Vagina (tissue), 2 donors: ENCODE measurements at regions not wholly inside any gene's neighbourhood (a gene's known extent, or its start where the extent isn't known, plus 50 kb on each side); places are given as distances from the start of the nearest gene placed in this dataset.
A peak's percentile ranks its signal among the peaks of the same experiment; 100 is the strongest.
"Not testable (repeated sequence)": the region's sequence is repeated elsewhere in the genome, so short reads cannot be mapped to it uniquely, and the experiment has no call there.

Source experiments
- DNase-seq, 2 donors: peaks; one replicate each; pipeline ENCODE4 v3.0.0-alpha.2; 2017; ENCODE audit errors: extremely low spot score in 2 of 2
- H3K27ac ChIP-seq: fragments of 200-600 bp; sonication (generic); one replicate; pipeline ENCODE4 v1.5.1; 2019
- H3K27me3 ChIP-seq: fragments of 200-600 bp; sonication (generic); one replicate; pipeline ENCODE4 v1.5.1; 2019
- H3K36me3 ChIP-seq, 2 donors: fragments of 200-600 bp; sonication (generic); one replicate each; pipeline ENCODE4 v1.5.1; 2017 to 2019
- H3K4me1 ChIP-seq: fragments of 200-600 bp; sonication (generic); one replicate; pipeline ENCODE4 v1.5.1; 2019
- H3K4me3 ChIP-seq, 2 donors: fragments of 200-600 bp; sonication (generic); 1 replicate in 1 of 2; 2 replicates in 1 of 2; pipeline ENCODE4 v1.5.1; 2016 to 2019
- H3K9me3 ChIP-seq: fragments of 200-600 bp; sonication (generic); one replicate; pipeline ENCODE4 v1.5.1; 2019
- CTCF ChIP-seq, 3 experiments: fragments of 450-650 bp in 2 of 3; fragments of 200-600 bp in 1 of 3; sonication (generic) in 1 of 3; IDR thresholded peaks; one replicate each; pipeline ENCODE4 v1.5.1; 2017 to 2019; ENCODE audit warnings: antibody characterized with exemption in 3 of 3, mild to moderate bottlenecking in 2 of 3, moderate library complexity in 2 of 3
- POLR2A ChIP-seq, 2 donors: fragments of 450-650 bp; IDR thresholded peaks; one replicate each; pipeline ENCODE4 v1.6.1; 2017; ENCODE audit warnings: antibody characterized with exemption in 2 of 2, mild to moderate bottlenecking in 2 of 2, moderate library complexity in 2 of 2
- POLR2AphosphoS5 ChIP-seq, 2 donors: sonication (generic); formaldehyde crosslinking; IDR thresholded peaks; one replicate each; pipeline ENCODE4 v1.9.0; 2017; ENCODE audit warnings: antibody characterized with exemption in 2 of 2, mild to moderate bottlenecking in 2 of 2, low read depth in 1 of 2; ENCODE audit not compliant: insufficient read depth in 1 of 2
- intact Hi-C: fragments of 100-400 bp; cut with DNase I; formaldehyde crosslinking; loops from one replicate; pipeline ENCODE4 v1.15.1; 2023

- H3K4me1 ChIP-seq, result no peaks in the 10 kb centered on the region
- intact Hi-C loops, result no loop called here
- H3K4me3 ChIP-seq, result no peak overlapping the region
- H3K27me3 ChIP-seq, result no peaks in the 10 kb centered on the region
- no peak overlapping the region for H3K27ac ChIP-seq
- no peaks in the 10 kb centered on the region for H3K36me3 ChIP-seq
- no peak for DNase-seq
- TF ChIP-seq POLR2AphosphoS5 (IDR thresholded peaks at IDR 0.05; ENCODE audit: insufficient read depth in 1 of 2, low read depth in 1 of 2) (no peak), CTCF (IDR thresholded peaks at IDR 0.05) (no peak), POLR2A (IDR thresholded peaks at IDR 0.05) (no peak)
- no peaks in the 10 kb centered on the region for H3K9me3 ChIP-seq
These were observed 86.1 kb upstream of the PNPT1 start for GRCh38 chr2:55779459-55780421.

DNA sequence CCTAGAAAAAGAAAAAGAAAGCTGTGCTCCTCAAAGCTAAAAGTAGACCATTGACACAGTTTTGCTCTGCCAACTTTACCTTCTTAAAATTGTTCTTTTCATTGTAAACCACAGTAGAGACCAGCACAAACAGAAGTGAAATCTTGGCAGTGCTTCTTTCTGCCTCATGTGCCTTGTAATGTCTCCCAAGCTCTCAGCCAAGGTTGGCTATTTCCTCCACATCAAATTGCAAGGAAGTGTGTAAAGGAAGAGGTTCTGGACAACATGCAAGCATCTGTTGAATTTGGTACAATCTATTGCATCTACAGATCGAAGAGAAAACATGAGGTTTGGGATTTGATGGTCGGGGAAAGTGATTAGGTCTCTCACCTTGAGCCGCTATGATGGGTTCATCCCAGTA lies 83.3 kb upstream of the PNPT1 start:
- H3K36me3 ChIP-seq, result no peaks in the 10 kb centered on the region
- no peak for DNase-seq
- H3K9me3 ChIP-seq, result no peaks in the 10 kb centered on the region
- intact Hi-C loops, result no loop called here
- H3K4me1 ChIP-seq, result no peaks in the 10 kb centered on the region
- TF ChIP-seq POLR2AphosphoS5 (IDR thresholded peaks at IDR 0.05; ENCODE audit: insufficient read depth in 1 of 2, low read depth in 1 of 2) (no peak), POLR2A (IDR thresholded peaks at IDR 0.05) (no peak), CTCF (IDR thresholded peaks at IDR 0.05) (no peak)
- H3K27me3 ChIP-seq, result no peaks in the 10 kb centered on the region
- no peak overlapping the region for H3K4me3 ChIP-seq
- H3K27ac ChIP-seq, result no peak overlapping the region

DNA sequence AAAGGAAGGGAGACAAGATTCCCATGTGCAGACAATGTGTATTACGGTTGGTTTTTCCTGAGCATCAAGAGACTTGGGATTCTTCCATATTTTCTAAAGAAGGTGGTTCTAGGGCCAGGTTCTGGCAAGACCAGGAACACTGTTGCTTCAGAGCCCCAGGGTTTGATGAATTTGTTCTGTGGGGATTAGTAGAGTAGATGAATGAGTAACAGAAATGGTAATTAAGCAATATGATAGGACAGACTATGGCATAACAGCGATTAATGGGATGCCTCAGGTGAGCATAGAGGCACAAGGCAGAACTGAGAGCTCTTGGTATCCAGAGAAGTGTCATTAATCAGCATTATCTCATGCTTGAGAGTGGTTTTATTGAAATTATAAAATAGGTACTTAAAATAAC lies 82.8 kb upstream of the PNPT1 start:
- Histone ChIP-seq H3K4me1 (no peaks in the 10 kb centered on the region), H3K27ac (no peak overlapping the region), H3K9me3 (no peaks in the 10 kb centered on the region), H3K4me3 (no peak overlapping the region), H3K27me3 (no peaks in the 10 kb centered on the region), H3K36me3 (no peaks in the 10 kb centered on the region)
- TF ChIP-seq POLR2AphosphoS5 (IDR thresholded peaks at IDR 0.05; ENCODE audit: insufficient read depth in 1 of 2, low read depth in 1 of 2), result peak in 1 of 2 donors; percentile 38
- no peak for TF ChIP-seq POLR2A (IDR thresholded peaks at IDR 0.05)
- no peak for TF ChIP-seq CTCF (IDR thresholded peaks at IDR 0.05)
- DNase-seq, result no peak
- intact Hi-C loops, result no loop called here

GRCh38 chr2:55775828-55776227 lies 82.2 kb upstream of the PNPT1 start:
- intact Hi-C loops, result no loop called here
- H3K4me1 ChIP-seq, result no peaks in the 10 kb centered on the region
- no peaks in the 10 kb centered on the region for H3K36me3 ChIP-seq
- DNase-seq, result no peak
- H3K9me3 ChIP-seq, result no peaks in the 10 kb centered on the region
- TF ChIP-seq CTCF (IDR thresholded peaks at IDR 0.05), result no peak
- TF ChIP-seq POLR2AphosphoS5 (IDR thresholded peaks at IDR 0.05; ENCODE audit: insufficient read depth in 1 of 2, low read depth in 1 of 2), result no peak
- no peak for TF ChIP-seq POLR2A (IDR thresholded peaks at IDR 0.05)
- no peak overlapping the region for H3K4me3 ChIP-seq
- no peaks in the 10 kb centered on the region for H3K27me3 ChIP-seq
- no peak overlapping the region for H3K27ac ChIP-seq

DNA sequence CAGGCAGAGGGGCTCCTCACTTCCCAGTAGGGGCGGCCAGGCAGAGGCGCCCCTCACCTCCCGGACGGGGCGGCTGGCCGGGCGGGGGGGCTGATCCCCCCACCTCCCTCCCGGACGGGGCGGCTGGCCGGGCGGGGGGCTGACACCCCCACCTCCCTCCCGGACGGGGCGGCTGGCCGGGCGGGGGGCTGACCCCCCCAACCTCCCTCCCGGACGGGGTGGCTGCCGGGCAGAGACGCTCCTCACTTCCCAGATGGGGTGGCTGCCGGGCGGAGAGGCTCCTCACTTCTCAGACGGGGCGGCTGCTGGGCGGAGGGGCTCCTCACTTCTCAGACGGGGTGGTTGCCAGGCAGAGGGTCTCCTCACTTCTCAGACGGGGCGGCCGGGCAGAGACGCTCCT lies 80.0 kb upstream of the PNPT1 start:
- H3K9me3 ChIP-seq, H3K27me3 ChIP-seq, intact Hi-C loops, H3K4me1 ChIP-seq, H3K36me3 ChIP-seq, DNase-seq, H3K4me3 ChIP-seq, H3K27ac ChIP-seq: not testable (repeated sequence)
